SK-MEL-5 (cell line): ENCODE measurements at regions not wholly inside any gene's neighbourhood (a gene's known extent, or its start where the extent isn't known, plus 50 kb on each side); places are given as distances from the start of the nearest gene placed in this dataset.

Experiments used
- DNase-seq: peaks from one replicate; pipeline ENCODE4 v3.0.0-alpha.2; 2016; ENCODE audit warnings: low read depth, low spot score
- in situ Hi-C: cut with HindIII; loops from 2 replicates; pipeline ENCODE4 v1.10.0; 2016; ENCODE audit warnings: low sequenced_read_pairs, high pct_unique_total_duplicates, low pct_unique_long_range_greater_than_20kb

DNA sequence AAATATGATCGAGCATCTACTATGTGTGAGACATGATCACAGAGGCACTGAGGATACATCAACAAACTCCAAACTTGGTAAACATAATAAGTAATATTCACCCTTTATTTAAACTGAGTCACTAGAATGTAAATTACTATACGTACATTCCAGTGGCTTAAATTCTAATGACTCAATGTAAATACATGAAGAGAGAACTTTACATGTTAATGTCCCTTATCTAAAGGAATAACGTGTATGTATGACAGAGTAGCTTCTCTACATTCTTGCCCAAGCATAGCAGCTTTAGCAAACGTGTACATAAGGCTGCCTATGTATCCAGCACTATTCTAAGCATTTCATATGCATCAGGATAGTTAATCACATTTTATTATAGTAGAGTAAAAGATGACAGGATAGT lies 111.8 kb upstream of the CYYR1 start:
- in situ Hi-C loops, result no loop called here
- DNase-seq, result no peak

DNA sequence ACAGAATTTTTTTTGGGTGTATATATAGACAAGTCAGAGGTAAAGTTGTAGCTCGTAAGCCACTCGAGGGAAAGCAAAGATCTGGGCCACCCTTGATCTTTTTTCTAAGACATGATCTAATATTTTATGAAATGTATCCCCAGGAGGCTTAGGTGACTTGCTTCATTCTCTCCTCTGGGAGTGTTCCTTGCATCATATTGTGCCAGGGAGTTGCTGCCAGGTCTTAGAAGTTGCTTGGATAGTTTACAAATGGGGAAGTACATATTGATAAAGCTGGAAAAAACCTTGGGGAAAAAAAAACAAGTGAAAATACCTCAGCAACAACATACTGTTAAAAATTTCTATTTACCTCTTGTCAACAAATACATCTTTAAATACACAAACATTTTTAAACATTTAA lies 110.9 kb upstream of the CYYR1 start:
- no peak for DNase-seq

DNA sequence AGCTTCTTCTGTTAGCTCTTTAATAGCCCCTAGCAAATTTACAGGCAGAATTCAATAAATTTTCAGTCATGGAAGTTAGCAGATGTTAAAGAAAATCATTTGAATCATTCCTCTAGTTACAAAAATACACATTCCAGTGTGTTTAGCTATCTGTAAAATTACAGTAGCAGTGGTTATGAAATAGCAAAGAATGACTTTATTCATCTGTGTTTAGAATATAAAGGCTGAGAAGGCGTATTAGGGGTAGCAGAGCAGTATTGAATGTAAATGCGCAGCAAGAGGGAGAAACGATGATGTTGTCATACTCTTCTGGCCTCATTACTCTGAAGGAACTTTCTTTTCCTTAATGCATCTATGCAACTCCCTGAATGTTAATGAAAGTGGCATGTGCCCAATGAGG lies 106.2 kb upstream of the CYYR1 start:
- in situ Hi-C loops, result no loop called here
- DNase-seq, result no peak

More for the DNA sequence above, 110.9 kb upstream of the CYYR1 start:
- in situ Hi-C loops, result no loop called here

DNA sequence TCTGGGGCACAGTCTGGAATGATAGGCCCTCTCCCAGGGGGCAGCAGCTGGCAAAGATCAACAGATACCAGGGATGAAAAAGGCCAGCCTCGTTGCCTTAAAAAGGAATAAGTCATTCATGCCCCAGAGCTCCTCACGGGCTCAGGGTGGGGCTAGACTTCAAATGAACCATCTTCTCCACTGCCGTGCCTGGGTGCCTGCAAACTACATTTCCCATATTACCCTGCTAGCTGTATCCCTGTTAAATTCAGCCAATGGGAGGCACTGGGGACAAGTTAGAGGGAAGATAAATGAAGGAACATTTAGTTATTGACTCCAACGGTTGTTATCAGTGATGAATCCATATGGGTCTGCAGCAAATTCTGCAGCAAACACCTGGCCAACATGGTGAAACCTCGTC lies 101.2 kb upstream of the CYYR1 start:
- in situ Hi-C loops, result no loop called here
- DNase-seq, result no peak

DNA sequence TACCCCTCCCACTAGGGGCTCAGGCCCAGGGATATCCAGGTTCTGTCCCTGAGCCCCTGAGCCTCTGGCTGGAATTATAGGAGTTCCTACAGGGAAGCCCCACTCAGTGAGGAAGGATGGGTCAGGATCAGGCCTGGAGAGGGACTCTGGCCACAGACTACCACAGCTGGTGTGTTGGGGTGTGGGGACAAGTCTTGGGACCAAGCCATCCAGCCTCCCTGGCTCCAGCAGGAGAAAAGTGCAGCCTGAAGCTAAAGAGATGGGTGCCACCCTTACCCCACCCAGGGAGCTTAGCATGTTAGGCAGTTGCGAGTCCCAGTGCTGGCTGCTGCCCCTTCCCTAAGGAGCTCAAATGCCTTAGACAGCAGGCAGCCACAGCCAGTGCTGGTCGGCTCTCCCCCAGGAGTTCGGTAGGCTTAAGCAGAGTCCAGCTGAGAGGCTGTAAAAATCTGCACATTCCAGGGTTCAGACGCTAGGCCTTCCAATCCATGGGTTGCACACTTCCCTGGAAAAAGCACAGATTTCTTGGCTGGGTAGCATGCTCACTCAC lies 96.2 kb upstream of the CYYR1 start:
- in situ Hi-C loops, result no loop called here
- DNase-seq, result no peak

DNA sequence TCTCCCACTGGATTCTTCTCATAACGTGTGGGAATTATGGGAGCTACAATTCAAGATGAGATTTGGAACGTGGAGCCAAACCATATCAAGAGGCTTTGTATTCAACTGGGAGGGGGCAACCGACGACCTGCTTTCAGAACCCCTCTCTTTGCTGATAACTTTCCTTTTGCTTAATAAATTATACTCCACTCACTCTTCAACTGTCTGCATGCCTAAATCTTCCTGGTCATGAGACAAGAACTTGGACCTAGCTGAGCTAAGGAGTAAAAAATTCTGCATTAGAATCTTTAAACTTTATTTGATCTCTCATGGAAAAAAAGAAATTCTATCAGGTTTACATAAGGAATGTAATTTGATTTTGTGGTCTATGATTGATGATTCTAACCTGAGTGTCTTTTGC lies 86.7 kb upstream of the CYYR1 start:
- in situ Hi-C loops, result no loop called here
- no peak for DNase-seq

DNA sequence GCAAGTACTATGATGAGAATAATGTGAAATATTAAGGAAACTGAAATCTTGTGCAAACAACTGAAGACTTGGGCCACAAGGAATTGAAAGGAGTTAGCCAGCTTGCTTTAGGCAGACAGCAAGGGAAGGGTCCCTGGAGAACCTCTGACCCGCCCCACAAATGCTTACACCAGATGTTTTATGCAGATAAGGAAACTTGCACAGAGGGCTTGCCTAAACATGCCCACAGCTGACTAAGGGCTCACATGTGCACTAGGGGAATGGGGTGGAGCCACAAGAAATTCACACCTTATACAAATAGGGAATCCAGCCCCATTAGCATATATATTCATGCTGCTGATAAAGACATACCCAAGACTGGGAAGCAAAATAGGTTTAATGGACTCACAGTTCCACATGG lies 86.1 kb upstream of the CYYR1 start:
- in situ Hi-C loops, result no loop called here
- DNase-seq, result no peak

DNA sequence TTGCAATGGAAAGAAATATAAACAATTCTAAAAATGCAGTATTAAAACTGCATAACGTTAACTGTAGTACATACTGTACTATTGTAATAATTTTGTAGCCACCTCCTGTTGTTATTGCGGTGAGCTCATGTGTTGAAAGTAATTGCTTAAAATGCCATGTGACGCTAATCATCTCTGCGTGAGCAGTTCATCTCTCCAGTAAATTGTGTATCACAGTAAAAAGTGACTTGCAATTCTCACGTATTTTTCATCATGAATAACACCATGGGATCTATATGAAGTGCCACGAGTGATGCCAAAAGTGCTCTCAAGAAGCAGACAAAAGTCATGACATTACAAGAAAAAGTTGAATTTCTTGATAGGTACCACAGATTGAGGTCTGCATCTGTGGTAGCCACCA lies 82.4 kb upstream of the CYYR1 start:
- no peak for DNase-seq
- in situ Hi-C loops, result no loop called here

DNA sequence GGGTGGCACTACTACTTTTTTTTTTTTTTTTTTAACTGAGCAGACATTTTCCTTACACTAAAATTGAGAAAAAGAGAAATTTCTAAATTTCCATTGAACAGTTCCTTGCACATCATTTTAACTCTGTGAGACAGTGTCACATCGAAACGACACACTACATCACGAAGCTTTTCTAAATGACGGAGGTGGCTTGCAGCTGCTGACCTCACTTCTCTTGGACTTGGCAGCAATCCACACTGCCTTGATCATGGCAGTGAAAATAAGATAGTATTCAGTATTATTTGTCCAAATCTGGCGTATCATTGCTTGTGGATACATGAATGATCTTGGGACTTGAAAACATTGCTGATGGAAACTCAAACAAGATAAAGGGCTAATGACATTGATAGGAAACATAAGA lies 80.3 kb upstream of the CYYR1 start:
- in situ Hi-C loops, result no loop called here
- DNase-seq, result no peak

DNA sequence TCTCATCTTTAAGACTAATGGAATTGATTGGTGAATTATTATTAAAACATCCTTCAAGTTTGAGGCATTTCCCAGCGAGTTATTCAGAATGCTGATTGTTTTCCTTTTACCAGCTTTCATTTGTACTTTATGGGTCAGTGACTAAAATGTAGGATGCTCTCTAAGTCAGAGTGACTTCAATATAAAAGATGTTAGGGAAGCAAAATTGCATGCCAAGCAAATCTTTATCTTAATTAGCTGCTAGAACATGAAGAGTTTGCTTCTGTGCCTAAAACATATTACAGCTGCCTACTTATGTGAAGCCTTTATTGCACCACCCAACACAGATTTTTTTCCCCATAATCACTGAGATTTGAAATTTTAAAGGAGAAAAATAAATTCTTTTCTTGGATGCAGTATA lies 79.8 kb upstream of the CYYR1 start:
- DNase-seq, result no peak
- in situ Hi-C loops, result no loop called here

DNA sequence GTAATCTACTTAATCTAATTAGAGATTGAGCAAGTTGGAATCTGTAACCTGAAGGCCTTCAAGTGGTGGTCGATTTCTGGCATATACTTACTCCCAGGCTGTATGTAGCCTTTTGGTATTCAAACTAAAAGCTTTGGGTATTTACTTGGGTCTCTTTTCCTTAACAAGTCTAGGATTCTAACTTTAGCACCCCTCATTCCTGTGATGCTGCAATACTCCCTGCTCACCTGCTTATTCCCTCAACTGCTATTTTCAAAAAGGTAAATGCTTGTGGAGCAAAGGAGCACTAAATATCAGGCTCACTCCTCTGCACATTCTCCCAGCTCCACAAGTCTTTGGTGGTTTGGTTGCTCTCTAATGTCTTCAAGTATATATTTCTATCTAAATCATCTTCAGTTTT lies 68.0 kb upstream of the CYYR1 start:
- in situ Hi-C loops, result no loop called here

DNA sequence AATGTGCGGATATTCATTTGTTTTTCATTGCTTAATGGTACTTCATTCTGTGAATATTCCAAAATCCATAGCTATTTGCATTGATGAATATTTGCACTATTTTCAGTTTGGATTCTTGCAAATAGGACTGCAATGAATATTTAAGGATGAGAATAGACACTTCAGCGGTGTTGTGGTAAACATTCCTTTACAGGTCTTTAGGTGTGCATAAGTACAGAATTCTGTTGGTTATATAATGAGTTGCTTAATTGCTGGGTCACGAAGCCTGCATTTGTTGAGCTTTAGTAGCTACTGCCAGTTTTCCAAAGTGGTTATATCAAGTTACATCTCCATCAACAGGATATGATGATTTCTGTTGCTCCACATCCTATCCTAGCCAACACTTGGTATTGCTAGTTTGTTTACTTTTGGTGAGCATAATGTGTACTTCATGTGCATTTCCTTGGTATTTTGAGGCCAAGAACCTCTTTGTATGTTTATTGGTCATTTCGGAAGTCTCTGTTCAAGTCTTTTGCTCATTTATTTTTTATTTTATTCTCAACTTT lies 64.2 kb upstream of the CYYR1 start:
- no peak for DNase-seq
- in situ Hi-C loops, result no loop called here

More for the DNA sequence above, 68.0 kb upstream of the CYYR1 start:
- no peak for DNase-seq

DNA sequence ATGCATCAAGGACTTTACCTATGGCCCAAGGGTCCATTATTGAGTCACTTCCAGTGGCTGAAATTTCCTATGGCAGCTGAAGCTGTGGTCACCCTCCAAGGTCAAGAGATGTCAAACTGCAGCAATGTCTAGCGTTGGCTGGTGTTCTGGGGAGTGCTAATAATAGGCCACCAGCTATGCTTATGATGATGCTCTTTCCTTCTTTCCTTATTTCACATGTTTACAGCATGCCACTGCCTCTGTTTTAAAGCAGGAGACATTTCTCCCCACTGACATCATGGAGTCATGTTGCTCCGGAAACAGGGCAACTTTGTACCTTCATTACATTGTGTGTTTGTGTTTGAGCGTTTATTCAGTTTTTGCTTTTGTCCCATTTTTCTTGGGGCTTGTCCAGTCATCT lies 62.6 kb upstream of the CYYR1 start:
- DNase-seq, result no peak
- in situ Hi-C loops, result no loop called here

DNA sequence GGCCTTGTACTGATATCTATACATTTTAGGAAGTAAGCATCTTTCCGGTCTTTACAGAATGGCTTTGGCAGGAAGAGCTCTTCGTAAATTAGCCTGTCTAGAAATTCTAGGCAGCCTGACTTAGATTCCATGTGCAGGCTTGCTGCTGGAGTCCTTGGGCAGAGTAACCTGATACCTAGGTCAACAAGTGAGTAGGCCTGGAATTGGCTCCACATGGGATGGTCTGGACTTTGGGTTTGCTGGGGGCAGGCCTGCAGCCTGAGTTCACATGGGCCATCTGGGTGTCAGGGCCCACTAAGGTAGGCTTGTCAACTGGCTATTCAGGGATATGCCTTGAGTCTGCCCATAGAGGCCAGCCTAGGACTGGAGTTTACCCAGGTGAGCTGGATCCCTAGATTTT lies 59.6 kb upstream of the CYYR1 start:
- DNase-seq, result no peak
- in situ Hi-C loops, result no loop called here

DNA sequence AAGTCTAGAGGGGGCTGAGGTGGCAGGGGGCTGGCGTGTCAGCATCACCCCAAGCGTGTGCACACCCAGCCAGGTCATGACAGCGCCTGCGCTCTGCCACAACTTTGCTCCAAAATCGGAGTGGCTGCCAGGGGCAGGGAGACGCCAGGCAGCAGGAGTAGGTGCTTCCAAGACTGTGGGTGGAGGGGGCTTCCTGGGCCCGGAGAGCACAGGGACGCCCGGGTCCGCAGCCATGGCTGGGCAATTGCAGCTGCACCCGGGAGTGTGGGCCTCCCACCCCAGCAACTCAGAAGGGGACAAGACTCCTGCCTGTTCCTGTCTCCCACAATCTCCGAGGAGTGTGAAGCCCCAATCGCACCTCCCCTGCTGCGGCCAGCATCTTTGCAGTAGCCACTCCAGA lies 53.1 kb upstream of the CYYR1 start:
- in situ Hi-C loops, result no loop called here
- DNase-seq, result no peak

DNA sequence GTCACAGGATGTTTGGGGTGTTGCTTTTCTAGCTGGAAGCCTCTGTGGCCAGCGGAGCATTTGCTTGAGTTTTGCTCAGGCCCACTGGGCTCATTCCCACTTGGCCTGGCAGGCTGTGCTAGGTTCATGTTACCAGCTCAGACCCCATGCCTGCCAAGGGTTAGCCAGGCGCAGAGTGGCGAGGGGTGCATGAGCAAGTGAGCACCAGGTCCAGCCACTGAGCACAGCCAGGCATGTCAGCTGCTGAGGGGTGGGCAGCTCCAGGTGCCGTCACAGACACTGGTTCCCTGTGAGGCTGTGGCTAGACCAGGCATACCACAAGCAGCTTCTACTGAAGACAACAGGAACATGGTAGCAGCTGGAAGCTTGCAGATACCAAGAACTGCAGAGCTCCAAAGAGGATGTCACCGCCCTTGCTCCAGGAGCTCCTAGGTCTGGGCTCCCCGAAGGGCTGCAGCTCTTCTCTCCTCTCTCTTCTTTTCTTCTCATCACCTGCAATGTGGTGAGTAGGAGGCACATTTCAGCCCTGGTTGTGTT lies 52.0 kb upstream of the CYYR1 start:
- in situ Hi-C loops, result no loop called here

More for the DNA sequence above, 52.0 kb upstream of the CYYR1 start:
- DNase-seq, result no peak
